Activated T-cell treated with anti-CD3 and anti-CD28 coated beads for 4 hours (primary cell): ENCODE measurements at regions not wholly inside any gene's neighbourhood (a gene's known extent, or its start where the extent isn't known, plus 50 kb on each side); places are given as distances from the start of the nearest gene placed in this dataset.

Source experiments
- DNase-seq: peaks from one replicate; pipeline ENCODE4 v3.0.0-alpha.2; 2020

- no peak for DNase-seq
These were observed 164.9 kb downstream of the IRF8 start for GRCh38 chr16:86063760-86064405.

GRCh38 chr16:86064431-86065250 is 165.7 kb downstream of the IRF8 start:
- DNase-seq = no peak

GRCh38 chr16:86065711-86066110 is 166.7 kb downstream of the IRF8 start:
- no peak for DNase-seq

GRCh38 chr16:86066811-86067210 is 167.8 kb downstream of the IRF8 start:
- DNase-seq = no peak

- no peak for DNase-seq
These were observed 168.6 kb downstream of the IRF8 start for GRCh38 chr16:86067516-86067915.

- no peak for DNase-seq
These were observed 169.0 kb downstream of the IRF8 start for GRCh38 chr16:86067936-86068335.

- no peak for DNase-seq
These were observed 169.8 kb downstream of the IRF8 start for GRCh38 chr16:86068722-86069121.

GRCh38 chr16:86069736-86070298 is 170.9 kb downstream of the IRF8 start:
- no peak for DNase-seq

- DNase-seq = no peak
These were observed 171.5 kb downstream of the IRF8 start for GRCh38 chr16:86070484-86070883.

GRCh38 chr16:86070971-86071370 is 172.0 kb downstream of the IRF8 start:
- no peak for DNase-seq

GRCh38 chr16:86071611-86072240 is 172.8 kb downstream of the IRF8 start:
- DNase-seq = no peak

- no peak for DNase-seq
These were observed 173.6 kb downstream of the IRF8 start for GRCh38 chr16:86072328-86073102.

- DNase-seq = no peak
These were observed 174.2 kb downstream of the IRF8 start for GRCh38 chr16:86073103-86073625.

GRCh38 chr16:86073763-86074493 is 175.0 kb downstream of the IRF8 start:
- no peak for DNase-seq

GRCh38 chr16:86074651-86075487 is 175.9 kb downstream of the IRF8 start:
- no peak for DNase-seq

- no peak for DNase-seq
These were observed 176.5 kb downstream of the IRF8 start for GRCh38 chr16:86075488-86075785.

- DNase-seq = no peak
These were observed 177.0 kb downstream of the IRF8 start for GRCh38 chr16:86075839-86076440.

GRCh38 chr16:86076606-86077005 is 177.6 kb downstream of the IRF8 start:
- no peak for DNase-seq

- DNase-seq = no peak
These were observed 178.4 kb downstream of the IRF8 start for GRCh38 chr16:86077243-86077940.

GRCh38 chr16:86078121-86078600 is 179.2 kb downstream of the IRF8 start:
- DNase-seq = no peak
